GM23338 (cell line): ENCODE measurements at regions not wholly inside any gene's neighbourhood (a gene's known extent, or its start where the extent isn't known, plus 50 kb on each side); places are given as distances from the start of the nearest gene placed in this dataset.

Experiments
- ATAC-seq: fragments of 200-7000 bp; cut with Tn5 transposase; 3 replicates; pipeline ENCODE4 v1.9.1; 2020
- DNase-seq: peaks from one replicate; pipeline ENCODE4 v3.0.0-alpha.2; 2015; ENCODE audit warnings: low spot score
- H2AFZ ChIP-seq: fragments of 200-600 bp; sonication (generic); 2 replicates; pipeline ENCODE4 v1.8.0; 2016; ENCODE audit warnings: antibody characterized with exemption, mild to moderate bottlenecking, moderate library complexity
- H3F3A ChIP-seq: fragments of 200-600 bp; sonication (generic); replicated peaks from 2 replicates; pipeline ENCODE4 v1.8.0; 2017; ENCODE audit warnings: antibody characterized with exemption, mixed run types, low read depth
- H3K27ac ChIP-seq: fragments of 200-600 bp; sonication (generic); 2 replicates; pipeline ENCODE4 v1.6.1; 2016; ENCODE audit warnings: low read depth
- H3K27me3 ChIP-seq: fragments of 200-600 bp; sonication (generic); 2 replicates; pipeline ENCODE4 v1.8.0; 2016; ENCODE audit warnings: mild to moderate bottlenecking, mixed run types, moderate library complexity; ENCODE audit not compliant: insufficient read depth
- H3K36me3 ChIP-seq: fragments of 200-600 bp; sonication (generic); 2 replicates; pipeline ENCODE4 v1.8.0; 2016; ENCODE audit warnings: mild to moderate bottlenecking; ENCODE audit not compliant: insufficient read depth
- H3K4me1 ChIP-seq: fragments of 200-600 bp; sonication (generic); 2 replicates; pipeline ENCODE4 v1.8.0; 2016; ENCODE audit warnings: mild to moderate bottlenecking, moderate library complexity; ENCODE audit not compliant: insufficient read depth
- H3K4me2 ChIP-seq: fragments of 200-600 bp; sonication (generic); 2 replicates; pipeline ENCODE4 v1.7.1; 2017; ENCODE audit warnings: mixed run types
- H3K4me3 ChIP-seq: fragments of 200-600 bp; sonication (generic); 2 replicates; pipeline ENCODE4 v1.6.1; 2016; ENCODE audit warnings: mixed run types
- H3K79me2 ChIP-seq: fragments of 200-600 bp; sonication (generic); replicated peaks from 2 replicates; pipeline ENCODE4 v1.8.0; 2017; ENCODE audit warnings: mild to moderate bottlenecking; ENCODE audit not compliant: insufficient read depth
- H3K9me2 ChIP-seq: fragments of 200-600 bp; sonication (generic); 2 replicates; pipeline ENCODE4 v1.8.0; 2017; ENCODE audit not compliant: insufficient read depth
- H4K20me1 ChIP-seq: fragments of 200-600 bp; sonication (generic); replicated peaks from 2 replicates; pipeline ENCODE4 v1.8.0; 2017; ENCODE audit warnings: mild to moderate bottlenecking; ENCODE audit not compliant: insufficient read depth
- H3K27ac Mint-ChIP-seq: 2 replicates; pipeline ENCODE4 v1.8.0; 2020; ENCODE audit warnings: inconsistent platforms, mild to moderate bottlenecking, moderate library complexity, mixed read lengths
- H3K27me3 Mint-ChIP-seq: 3 replicates; pipeline ENCODE4 v1.8.0; 2022; ENCODE audit warnings: low read depth, mild to moderate bottlenecking, moderate library complexity, mixed read lengths, inconsistent platforms; ENCODE audit not compliant: insufficient read depth, poor library complexity
- H3K36me3 Mint-ChIP-seq: 3 replicates; pipeline ENCODE4 v1.8.0; 2021; ENCODE audit warnings: low read depth, mild to moderate bottlenecking, inconsistent platforms, moderate library complexity, mixed read lengths
- H3K4me1 Mint-ChIP-seq: 3 replicates; pipeline ENCODE4 v1.8.0; 2020; ENCODE audit warnings: mild to moderate bottlenecking, inconsistent platforms, mixed read lengths
- H3K4me3 Mint-ChIP-seq: 3 replicates; pipeline ENCODE4 v1.8.0; 2021; ENCODE audit warnings: moderate library complexity, mild to moderate bottlenecking, inconsistent platforms, mixed read lengths
- H3K9me3 Mint-ChIP-seq: 3 replicates; pipeline ENCODE4 v1.8.0; 2020; ENCODE audit warnings: moderate library complexity, mild to moderate bottlenecking, inconsistent platforms, mixed read lengths
- CREB1 ChIP-seq: fragments of 250-450 bp; sonication (Bioruptor Pico); IDR thresholded peaks from 2 replicates; pipeline ENCODE4 v1.5.0; 2020; ENCODE audit warnings: low read depth, mild to moderate bottlenecking, moderate library complexity
- EZH2 ChIP-seq: fragments of 200-600 bp; sonication (generic); IDR thresholded peaks from one replicate; pipeline ENCODE4 v1.8.0; 2017; ENCODE audit warnings: antibody characterized with exemption, mild to moderate bottlenecking, low read depth; ENCODE audit not compliant: unreplicated experiment
- EZH2phosphoT487 ChIP-seq: fragments of 200-600 bp; sonication (generic); IDR thresholded peaks from one replicate; pipeline ENCODE4 v1.8.1; 2018; ENCODE audit warnings: antibody characterized with exemption; ENCODE audit not compliant: unreplicated experiment
- JUNB ChIP-seq: IDR thresholded peaks from one replicate; pipeline ENCODE4 v1.6.1; 2016; ENCODE audit warnings: antibody characterized with exemption; ENCODE audit not compliant: unreplicated experiment
- NANOG ChIP-seq: IDR thresholded peaks from 2 replicates; pipeline ENCODE4 v1.6.1; 2016; ENCODE audit warnings: antibody characterized with exemption, borderline replicate concordance
- POLR2AphosphoS5 ChIP-seq: IDR thresholded peaks from 2 replicates; pipeline ENCODE4 v1.6.1; 2016; ENCODE audit warnings: antibody characterized with exemption, low read depth
- STAT1 ChIP-seq: IDR thresholded peaks from one replicate; pipeline ENCODE4 v1.6.1; 2016; ENCODE audit warnings: antibody characterized with exemption; ENCODE audit not compliant: unreplicated experiment
- ZNF114 ChIP-seq: fragments of 250-450 bp; sonication (Bioruptor Pico); IDR thresholded peaks from 2 replicates; pipeline ENCODE4 v1.5.0; 2020; ENCODE audit warnings: mild to moderate bottlenecking, moderate library complexity
- ZNF331 ChIP-seq: fragments of 250-450 bp; sonication (Bioruptor Pico); IDR thresholded peaks from 2 replicates; pipeline ENCODE4 v1.5.0; 2020; ENCODE audit warnings: low read depth, mild to moderate bottlenecking, moderate library complexity
- TF ChIP-seq, protein P1 (sequence below), 2 experiments: fragments of 200-600 bp in 1 of 2; sonication (generic) in 1 of 2; conservative IDR thresholded peaks; 2 replicates each; pipeline versions ENCODE4 v1.5.1 to v1.6.1; 2016 to 2017; ENCODE audit warnings: antibody characterized with exemption in 2 of 2, low read depth in 2 of 2, mild to moderate bottlenecking in 2 of 2, moderate library complexity in 1 of 2
- TF ChIP-seq, protein P2 (sequence below): IDR thresholded peaks from one replicate; pipeline ENCODE4 v1.6.1; 2018; ENCODE audit warnings: antibody characterized with exemption; ENCODE audit not compliant: unreplicated experiment
- TF ChIP-seq, protein P3 (sequence below): IDR thresholded peaks from 2 replicates; pipeline ENCODE4 v1.6.1; 2016; ENCODE audit warnings: antibody characterized with exemption
- TF ChIP-seq, protein P4 (sequence below): fragments of 250-450 bp; sonication (Bioruptor Pico); IDR thresholded peaks from 2 replicates; pipeline ENCODE4 v1.5.0; 2020; ENCODE audit warnings: mild to moderate bottlenecking, moderate library complexity

DNA sequence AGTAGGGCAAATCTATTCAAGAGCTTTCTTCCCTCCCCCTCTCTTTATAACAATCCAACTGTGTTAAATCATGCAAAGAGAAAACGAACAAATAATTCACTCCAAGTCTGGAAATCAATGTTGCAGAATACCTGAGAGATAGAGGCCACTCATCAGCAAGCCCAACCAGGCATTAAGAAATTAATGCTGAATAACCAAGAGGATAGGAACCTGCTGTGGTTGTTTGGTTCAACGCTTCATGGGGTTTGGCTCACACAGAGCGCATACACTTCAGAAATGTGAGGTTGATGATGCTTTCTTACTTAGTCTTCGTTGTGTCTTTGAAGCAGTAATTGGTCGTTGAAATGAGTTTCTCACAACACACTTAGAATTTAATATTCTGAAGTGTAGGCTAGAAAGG is 1540.0 kb upstream of the PABPC4L start:
- no peaks in the 10 kb centered on the region for H3F3A ChIP-seq
- no peak overlapping the region for H3K27ac ChIP-seq
- H3K4me2 ChIP-seq: no peak overlapping the region
- TF ChIP-seq STAT1: no peak
- no peak for TF ChIP-seq NANOG
- no peak for TF ChIP-seq POLR2AphosphoS5
- TF ChIP-seq ZNF331 (CRISPR knock-in tag): no peak
- TF ChIP-seq, protein P1, sequence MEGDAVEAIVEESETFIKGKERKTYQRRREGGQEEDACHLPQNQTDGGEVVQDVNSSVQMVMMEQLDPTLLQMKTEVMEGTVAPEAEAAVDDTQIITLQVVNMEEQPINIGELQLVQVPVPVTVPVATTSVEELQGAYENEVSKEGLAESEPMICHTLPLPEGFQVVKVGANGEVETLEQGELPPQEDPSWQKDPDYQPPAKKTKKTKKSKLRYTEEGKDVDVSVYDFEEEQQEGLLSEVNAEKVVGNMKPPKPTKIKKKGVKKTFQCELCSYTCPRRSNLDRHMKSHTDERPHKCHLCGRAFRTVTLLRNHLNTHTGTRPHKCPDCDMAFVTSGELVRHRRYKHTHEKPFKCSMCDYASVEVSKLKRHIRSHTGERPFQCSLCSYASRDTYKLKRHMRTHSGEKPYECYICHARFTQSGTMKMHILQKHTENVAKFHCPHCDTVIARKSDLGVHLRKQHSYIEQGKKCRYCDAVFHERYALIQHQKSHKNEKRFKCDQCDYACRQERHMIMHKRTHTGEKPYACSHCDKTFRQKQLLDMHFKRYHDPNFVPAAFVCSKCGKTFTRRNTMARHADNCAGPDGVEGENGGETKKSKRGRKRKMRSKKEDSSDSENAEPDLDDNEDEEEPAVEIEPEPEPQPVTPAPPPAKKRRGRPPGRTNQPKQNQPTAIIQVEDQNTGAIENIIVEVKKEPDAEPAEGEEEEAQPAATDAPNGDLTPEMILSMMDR (conservative IDR thresholded peaks at IDR 0.05; ENCODE audit: low read depth in 2 of 2): no peak
- TF ChIP-seq, protein P2, sequence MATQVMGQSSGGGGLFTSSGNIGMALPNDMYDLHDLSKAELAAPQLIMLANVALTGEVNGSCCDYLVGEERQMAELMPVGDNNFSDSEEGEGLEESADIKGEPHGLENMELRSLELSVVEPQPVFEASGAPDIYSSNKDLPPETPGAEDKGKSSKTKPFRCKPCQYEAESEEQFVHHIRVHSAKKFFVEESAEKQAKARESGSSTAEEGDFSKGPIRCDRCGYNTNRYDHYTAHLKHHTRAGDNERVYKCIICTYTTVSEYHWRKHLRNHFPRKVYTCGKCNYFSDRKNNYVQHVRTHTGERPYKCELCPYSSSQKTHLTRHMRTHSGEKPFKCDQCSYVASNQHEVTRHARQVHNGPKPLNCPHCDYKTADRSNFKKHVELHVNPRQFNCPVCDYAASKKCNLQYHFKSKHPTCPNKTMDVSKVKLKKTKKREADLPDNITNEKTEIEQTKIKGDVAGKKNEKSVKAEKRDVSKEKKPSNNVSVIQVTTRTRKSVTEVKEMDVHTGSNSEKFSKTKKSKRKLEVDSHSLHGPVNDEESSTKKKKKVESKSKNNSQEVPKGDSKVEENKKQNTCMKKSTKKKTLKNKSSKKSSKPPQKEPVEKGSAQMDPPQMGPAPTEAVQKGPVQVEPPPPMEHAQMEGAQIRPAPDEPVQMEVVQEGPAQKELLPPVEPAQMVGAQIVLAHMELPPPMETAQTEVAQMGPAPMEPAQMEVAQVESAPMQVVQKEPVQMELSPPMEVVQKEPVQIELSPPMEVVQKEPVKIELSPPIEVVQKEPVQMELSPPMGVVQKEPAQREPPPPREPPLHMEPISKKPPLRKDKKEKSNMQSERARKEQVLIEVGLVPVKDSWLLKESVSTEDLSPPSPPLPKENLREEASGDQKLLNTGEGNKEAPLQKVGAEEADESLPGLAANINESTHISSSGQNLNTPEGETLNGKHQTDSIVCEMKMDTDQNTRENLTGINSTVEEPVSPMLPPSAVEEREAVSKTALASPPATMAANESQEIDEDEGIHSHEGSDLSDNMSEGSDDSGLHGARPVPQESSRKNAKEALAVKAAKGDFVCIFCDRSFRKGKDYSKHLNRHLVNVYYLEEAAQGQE: no peak
- TF ChIP-seq, protein P3, sequence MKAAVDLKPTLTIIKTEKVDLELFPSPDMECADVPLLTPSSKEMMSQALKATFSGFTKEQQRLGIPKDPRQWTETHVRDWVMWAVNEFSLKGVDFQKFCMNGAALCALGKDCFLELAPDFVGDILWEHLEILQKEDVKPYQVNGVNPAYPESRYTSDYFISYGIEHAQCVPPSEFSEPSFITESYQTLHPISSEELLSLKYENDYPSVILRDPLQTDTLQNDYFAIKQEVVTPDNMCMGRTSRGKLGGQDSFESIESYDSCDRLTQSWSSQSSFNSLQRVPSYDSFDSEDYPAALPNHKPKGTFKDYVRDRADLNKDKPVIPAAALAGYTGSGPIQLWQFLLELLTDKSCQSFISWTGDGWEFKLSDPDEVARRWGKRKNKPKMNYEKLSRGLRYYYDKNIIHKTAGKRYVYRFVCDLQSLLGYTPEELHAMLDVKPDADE: no peak
- TF ChIP-seq JUNB: no peak
- TF ChIP-seq, protein P4, sequence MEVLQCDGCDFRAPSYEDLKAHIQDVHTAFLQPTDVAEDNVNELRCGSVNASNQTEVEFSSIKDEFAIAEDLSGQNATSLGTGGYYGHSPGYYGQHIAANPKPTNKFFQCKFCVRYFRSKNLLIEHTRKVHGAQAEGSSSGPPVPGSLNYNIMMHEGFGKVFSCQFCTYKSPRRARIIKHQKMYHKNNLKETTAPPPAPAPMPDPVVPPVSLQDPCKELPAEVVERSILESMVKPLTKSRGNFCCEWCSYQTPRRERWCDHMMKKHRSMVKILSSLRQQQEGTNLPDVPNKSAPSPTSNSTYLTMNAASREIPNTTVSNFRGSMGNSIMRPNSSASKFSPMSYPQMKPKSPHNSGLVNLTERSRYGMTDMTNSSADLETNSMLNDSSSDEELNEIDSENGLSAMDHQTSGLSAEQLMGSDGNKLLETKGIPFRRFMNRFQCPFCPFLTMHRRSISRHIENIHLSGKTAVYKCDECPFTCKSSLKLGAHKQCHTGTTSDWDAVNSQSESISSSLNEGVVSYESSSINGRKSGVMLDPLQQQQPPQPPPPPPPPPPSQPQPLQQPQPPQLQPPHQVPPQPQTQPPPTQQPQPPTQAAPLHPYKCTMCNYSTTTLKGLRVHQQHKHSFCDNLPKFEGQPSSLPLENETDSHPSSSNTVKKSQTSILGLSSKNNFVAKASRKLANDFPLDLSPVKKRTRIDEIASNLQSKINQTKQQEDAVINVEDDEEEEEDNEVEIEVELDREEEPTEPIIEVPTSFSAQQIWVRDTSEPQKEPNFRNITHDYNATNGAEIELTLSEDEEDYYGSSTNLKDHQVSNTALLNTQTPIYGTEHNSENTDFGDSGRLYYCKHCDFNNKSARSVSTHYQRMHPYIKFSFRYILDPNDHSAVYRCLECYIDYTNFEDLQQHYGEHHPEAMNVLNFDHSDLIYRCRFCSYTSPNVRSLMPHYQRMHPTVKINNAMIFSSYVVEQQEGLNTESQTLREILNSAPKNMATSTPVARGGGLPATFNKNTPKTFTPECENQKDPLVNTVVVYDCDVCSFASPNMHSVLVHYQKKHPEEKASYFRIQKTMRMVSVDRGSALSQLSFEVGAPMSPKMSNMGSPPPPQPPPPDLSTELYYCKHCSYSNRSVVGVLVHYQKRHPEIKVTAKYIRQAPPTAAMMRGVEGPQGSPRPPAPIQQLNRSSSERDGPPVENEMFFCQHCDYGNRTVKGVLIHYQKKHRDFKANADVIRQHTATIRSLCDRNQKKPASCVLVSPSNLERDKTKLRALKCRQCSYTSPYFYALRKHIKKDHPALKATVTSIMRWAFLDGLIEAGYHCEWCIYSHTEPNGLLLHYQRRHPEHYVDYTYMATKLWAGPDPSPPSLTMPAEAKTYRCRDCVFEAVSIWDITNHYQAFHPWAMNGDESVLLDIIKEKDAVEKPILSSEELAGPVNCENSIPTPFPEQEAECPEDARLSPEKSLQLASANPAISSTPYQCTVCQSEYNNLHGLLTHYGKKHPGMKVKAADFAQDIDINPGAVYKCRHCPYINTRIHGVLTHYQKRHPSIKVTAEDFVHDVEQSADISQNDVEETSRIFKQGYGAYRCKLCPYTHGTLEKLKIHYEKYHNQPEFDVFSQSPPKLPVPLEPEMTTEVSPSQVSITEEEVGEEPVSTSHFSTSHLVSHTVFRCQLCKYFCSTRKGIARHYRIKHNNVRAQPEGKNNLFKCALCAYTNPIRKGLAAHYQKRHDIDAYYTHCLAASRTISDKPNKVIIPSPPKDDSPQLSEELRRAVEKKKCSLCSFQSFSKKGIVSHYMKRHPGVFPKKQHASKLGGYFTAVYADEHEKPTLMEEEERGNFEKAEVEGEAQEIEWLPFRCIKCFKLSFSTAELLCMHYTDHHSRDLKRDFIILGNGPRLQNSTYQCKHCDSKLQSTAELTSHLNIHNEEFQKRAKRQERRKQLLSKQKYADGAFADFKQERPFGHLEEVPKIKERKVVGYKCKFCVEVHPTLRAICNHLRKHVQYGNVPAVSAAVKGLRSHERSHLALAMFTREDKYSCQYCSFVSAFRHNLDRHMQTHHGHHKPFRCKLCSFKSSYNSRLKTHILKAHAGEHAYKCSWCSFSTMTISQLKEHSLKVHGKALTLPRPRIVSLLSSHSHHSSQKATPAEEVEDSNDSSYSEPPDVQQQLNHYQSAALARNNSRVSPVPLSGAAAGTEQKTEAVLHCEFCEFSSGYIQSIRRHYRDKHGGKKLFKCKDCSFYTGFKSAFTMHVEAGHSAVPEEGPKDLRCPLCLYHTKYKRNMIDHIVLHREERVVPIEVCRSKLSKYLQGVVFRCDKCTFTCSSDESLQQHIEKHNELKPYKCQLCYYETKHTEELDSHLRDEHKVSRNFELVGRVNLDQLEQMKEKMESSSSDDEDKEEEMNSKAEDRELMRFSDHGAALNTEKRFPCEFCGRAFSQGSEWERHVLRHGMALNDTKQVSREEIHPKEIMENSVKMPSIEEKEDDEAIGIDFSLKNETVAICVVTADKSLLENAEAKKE (CRISPR knock-in tag): no peak
- no peak for TF ChIP-seq EZH2
- no peak for TF ChIP-seq CREB1 (CRISPR knock-in tag)
- no peak for TF ChIP-seq EZH2phosphoT487
- TF ChIP-seq ZNF114: no peak
- DNase-seq (peak; percentile 3), ATAC-seq (peak; percentile 75)
- peaks cover 8% of the 10 kb centered on the region; the same call in 2 of the 3 replicates for H3K4me1 Mint-ChIP-seq
- no peak overlapping the region for H3K4me3 Mint-ChIP-seq
- no peak overlapping the region for H3K27ac Mint-ChIP-seq
- H3K27me3 ChIP-seq: no peaks in the 10 kb centered on the region
- no peaks in the 10 kb centered on the region for H3K27me3 Mint-ChIP-seq
- H3K4me1 ChIP-seq: 0 out of 2 replicates have a peak, but pooled peaks cover 6% of the 10 kb centered on the region
- H3K4me3 ChIP-seq: no peak overlapping the region
- H2AFZ ChIP-seq: no peak overlapping the region
- H3K9me3 Mint-ChIP-seq: no peaks in the 10 kb centered on the region
- H3K9me2 ChIP-seq: no peaks in the 10 kb centered on the region
- H3K36me3 ChIP-seq: no peaks in the 10 kb centered on the region
- no peaks in the 10 kb centered on the region for H4K20me1 ChIP-seq
- no peaks in the 10 kb centered on the region; the same call in 2 of the 3 replicates for H3K36me3 Mint-ChIP-seq
- no peaks in the 10 kb centered on the region for H3K79me2 ChIP-seq
